PC-3 (cell line): ENCODE measurements at regions not wholly inside any gene's neighbourhood (a gene's known extent, or its start where the extent isn't known, plus 50 kb on each side); places are given as distances from the start of the nearest gene placed in this dataset.

Source experiments
- ATAC-seq: fragments of 200-7000 bp; cut with Tn5 transposase; 2 replicates; pipeline ENCODE4 v1.9.1; 2020; ENCODE audit warnings: mild to moderate bottlenecking, moderate library complexity
- BruUV-seq: library from RNA; stranded (reverse); fragments of 400-500 nt; replicated peaks from 2 replicates; lab custom pipeline; 2021; lab: Mats Ljungman, UMichigan
- CTCF ChIA-PET: fragments of 300-600 bp; sonication (Branson Sonifier 250); formaldehyde crosslinking; loops from one replicate; lab custom pipeline; 2022; ENCODE audit warnings: antibody characterized with exemption; lab: Charles Lee
- POLR2A ChIA-PET: fragments of 300-600 bp; sonication (Branson Sonifier 250); formaldehyde crosslinking; loops from one replicate; lab custom pipeline; 2022; ENCODE audit warnings: antibody characterized with exemption; ENCODE audit not compliant: unreplicated experiment; lab: Charles Lee
- DNase-seq: peaks from one replicate; pipeline ENCODE4 v3.0.0-alpha.2; 2015
- H2AFZ ChIP-seq: fragments of 300-600 bp; sonication (generic); 2 replicates; pipeline ENCODE4 v1.6.0; 2016; ENCODE audit warnings: antibody characterized with exemption, low read length
- H3F3A ChIP-seq: fragments of 300-600 bp; sonication (generic); one replicate; pipeline ENCODE4 v1.6.0; 2017; ENCODE audit warnings: antibody characterized with exemption, low read length, control low read depth, mild to moderate bottlenecking; ENCODE audit not compliant: unreplicated experiment
- H3K27ac ChIP-seq: fragments of 300-600 bp; sonication (generic); 2 replicates; pipeline ENCODE4 v1.5.1; 2016; ENCODE audit warnings: mild to moderate bottlenecking, low read length
- H3K27me3 ChIP-seq: fragments of 300-600 bp; sonication (generic); 2 replicates; pipeline ENCODE4 v1.6.1; 2016; ENCODE audit warnings: low read length, mixed read lengths
- H3K36me3 ChIP-seq: fragments of 300-600 bp; sonication (generic); 2 replicates; pipeline ENCODE4 v1.6.1; 2016; ENCODE audit warnings: low read depth, mixed run types, low read length, mixed read lengths
- H3K4me1 ChIP-seq: fragments of 300-600 bp; sonication (generic); 2 replicates; pipeline ENCODE4 v1.5.1; 2016; ENCODE audit warnings: low read length; ENCODE audit not compliant: insufficient read depth
- H3K4me2 ChIP-seq: fragments of 300-600 bp; sonication (generic); 2 replicates; pipeline ENCODE4 v1.6.0; 2016; ENCODE audit warnings: low read length
- H3K4me3 ChIP-seq: fragments of 300-600 bp; sonication (generic); 2 replicates; pipeline ENCODE4 v1.5.1; 2016; ENCODE audit warnings: mild to moderate bottlenecking, low read length, mixed read lengths
- H3K79me2 ChIP-seq: fragments of 300-600 bp; sonication (generic); 2 replicates; pipeline ENCODE4 v1.6.1; 2017; ENCODE audit warnings: low read length, mixed read lengths
- H3K9ac ChIP-seq: fragments of 300-600 bp; sonication (generic); 2 replicates; pipeline ENCODE4 v1.6.0; 2016; ENCODE audit warnings: mild to moderate bottlenecking, low read length
- H3K9me2 ChIP-seq: fragments of 300-600 bp; sonication (generic); replicated peaks from 2 replicates; pipeline ENCODE4 v1.6.1; 2016; ENCODE audit warnings: mixed run types, low read length, mixed read lengths
- H3K9me3 ChIP-seq: fragments of 300-600 bp; sonication (generic); 2 replicates; pipeline ENCODE4 v1.6.1; 2016; ENCODE audit warnings: low read length, mixed read lengths
- H4K20me1 ChIP-seq: fragments of 300-600 bp; sonication (generic); 2 replicates; pipeline ENCODE4 v1.6.1; 2016; ENCODE audit warnings: low read length, mixed read lengths
- EZH2 ChIP-seq: fragments of 300-600 bp; sonication (generic); IDR thresholded peaks from one replicate; pipeline ENCODE4 v1.6.1; 2017; ENCODE audit warnings: antibody characterized with exemption, mild to moderate bottlenecking, low read length; ENCODE audit not compliant: unreplicated experiment
- EZH2phosphoT487 ChIP-seq: fragments of 300-600 bp; sonication (generic); IDR thresholded peaks from 2 replicates; pipeline ENCODE4 v1.6.1; 2018; ENCODE audit warnings: mild to moderate bottlenecking, antibody characterized with exemption, low read length, borderline replicate concordance
- intact Hi-C: fragments of 100-400 bp; cut with micrococcal nuclease; formaldehyde crosslinking; loops from 2 replicates; pipeline ENCODE4 v1.9.0; 2023
- TF ChIP-seq, protein P1 (sequence below): fragments of 300-600 bp; sonication (generic); conservative IDR thresholded peaks from 2 replicates; pipeline ENCODE4 v1.5.1; 2017; ENCODE audit warnings: antibody characterized with exemption, low read depth, mild to moderate bottlenecking, low read length

DNA sequence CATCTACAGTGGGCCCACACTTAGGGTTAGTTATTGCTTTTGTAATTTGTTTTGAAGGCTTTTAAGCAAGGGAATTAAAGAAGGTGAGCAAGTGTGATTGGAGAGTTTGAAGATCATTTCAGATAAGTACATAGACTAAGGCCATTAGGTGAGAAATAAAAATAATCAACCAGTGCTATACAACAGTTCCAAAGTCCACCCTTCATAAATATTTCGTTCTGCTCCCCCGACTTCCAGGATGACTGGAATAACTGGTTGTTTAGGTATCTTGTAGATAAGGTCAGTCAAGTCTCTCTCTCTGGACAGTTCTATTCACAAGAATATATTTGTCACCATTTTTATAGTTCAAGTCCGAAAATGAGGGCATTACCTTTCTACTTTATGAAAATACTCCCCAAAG lies 98.0 kb upstream of the MBL2 start:
- H3K36me3 ChIP-seq: peaks cover 5% of the 10 kb centered on the region; the same call in 1 of the 2 replicates
- POLR2A ChIA-PET: no interaction called here
- 0 out of 2 replicates have a peak, but pooled peaks cover 4% of the 10 kb centered on the region for H3K4me1 ChIP-seq
- no peak overlapping the region for H3K9ac ChIP-seq
- no peaks in the 10 kb centered on the region for H3K9me2 ChIP-seq
- H3K9me3 ChIP-seq: peaks cover 11% of the 10 kb centered on the region; the same call in 1 of the 2 replicates
- intact Hi-C loops: no loop called here
- H2AFZ ChIP-seq: no peak overlapping the region
- no peaks in the 10 kb centered on the region for H3K79me2 ChIP-seq
- H3F3A ChIP-seq: no peaks in the 10 kb centered on the region
- H3K27me3 ChIP-seq: no peaks in the 10 kb centered on the region
- no peaks in the 10 kb centered on the region for H4K20me1 ChIP-seq
- CTCF ChIA-PET: no interaction called here
- no peak overlapping the region for H3K4me3 ChIP-seq
- TF ChIP-seq EZH2phosphoT487: no peak
- no peak for TF ChIP-seq EZH2
- TF ChIP-seq, protein P1, sequence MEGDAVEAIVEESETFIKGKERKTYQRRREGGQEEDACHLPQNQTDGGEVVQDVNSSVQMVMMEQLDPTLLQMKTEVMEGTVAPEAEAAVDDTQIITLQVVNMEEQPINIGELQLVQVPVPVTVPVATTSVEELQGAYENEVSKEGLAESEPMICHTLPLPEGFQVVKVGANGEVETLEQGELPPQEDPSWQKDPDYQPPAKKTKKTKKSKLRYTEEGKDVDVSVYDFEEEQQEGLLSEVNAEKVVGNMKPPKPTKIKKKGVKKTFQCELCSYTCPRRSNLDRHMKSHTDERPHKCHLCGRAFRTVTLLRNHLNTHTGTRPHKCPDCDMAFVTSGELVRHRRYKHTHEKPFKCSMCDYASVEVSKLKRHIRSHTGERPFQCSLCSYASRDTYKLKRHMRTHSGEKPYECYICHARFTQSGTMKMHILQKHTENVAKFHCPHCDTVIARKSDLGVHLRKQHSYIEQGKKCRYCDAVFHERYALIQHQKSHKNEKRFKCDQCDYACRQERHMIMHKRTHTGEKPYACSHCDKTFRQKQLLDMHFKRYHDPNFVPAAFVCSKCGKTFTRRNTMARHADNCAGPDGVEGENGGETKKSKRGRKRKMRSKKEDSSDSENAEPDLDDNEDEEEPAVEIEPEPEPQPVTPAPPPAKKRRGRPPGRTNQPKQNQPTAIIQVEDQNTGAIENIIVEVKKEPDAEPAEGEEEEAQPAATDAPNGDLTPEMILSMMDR: no peak
- ATAC-seq: no peak; the same call in 1 of the 2 replicates
- H3K27ac ChIP-seq: no peak overlapping the region
- H3K4me2 ChIP-seq: no peak overlapping the region
- DNase-seq: peak; percentile 44
- BruUV-seq: no TSS peak

DNA sequence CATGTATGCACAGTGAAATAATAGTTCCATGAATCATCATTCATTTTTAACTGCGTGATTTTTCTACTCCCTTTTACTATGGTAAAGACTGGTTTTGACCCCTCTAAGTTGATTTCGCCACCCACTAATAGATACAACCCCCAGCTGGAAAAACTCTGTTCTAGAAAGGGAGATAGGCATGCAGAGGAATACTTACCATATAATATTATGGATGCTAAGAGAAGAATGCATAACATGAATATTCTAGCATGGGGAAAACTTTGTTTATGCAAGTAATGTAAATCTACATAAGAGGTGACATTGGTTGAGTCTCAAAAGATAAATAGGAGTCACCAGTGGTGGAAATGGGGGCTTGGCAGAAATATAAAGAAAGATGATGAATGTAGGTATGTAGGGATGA lies 97.3 kb upstream of the MBL2 start:
- Histone ChIP-seq H2AFZ (no peak overlapping the region), H3K36me3 (peaks cover 5% of the 10 kb centered on the region; the same call in 1 of the 2 replicates), H3K27ac (no peak overlapping the region), H4K20me1 (no peaks in the 10 kb centered on the region), H3K4me2 (no peak overlapping the region), H3F3A (no peaks in the 10 kb centered on the region), H3K4me1 (peaks cover 9% of the 10 kb centered on the region), H3K27me3 (no peaks in the 10 kb centered on the region), H3K79me2 (no peaks in the 10 kb centered on the region), H3K9me2 (no peaks in the 10 kb centered on the region), H3K9ac (no peak overlapping the region), H3K4me3 (no peak overlapping the region), H3K9me3 (peaks cover 11% of the 10 kb centered on the region; the same call in 1 of the 2 replicates)
- ChIA-PET CTCF (no interaction called here), POLR2A (no interaction called here)
- DNase-seq (no peak), ATAC-seq (no peak)
- no TSS peak for BruUV-seq
- intact Hi-C loops: no loop called here
- TF ChIP-seq, protein P1: no peak
- TF ChIP-seq EZH2 (no peak), EZH2phosphoT487 (no peak)

DNA sequence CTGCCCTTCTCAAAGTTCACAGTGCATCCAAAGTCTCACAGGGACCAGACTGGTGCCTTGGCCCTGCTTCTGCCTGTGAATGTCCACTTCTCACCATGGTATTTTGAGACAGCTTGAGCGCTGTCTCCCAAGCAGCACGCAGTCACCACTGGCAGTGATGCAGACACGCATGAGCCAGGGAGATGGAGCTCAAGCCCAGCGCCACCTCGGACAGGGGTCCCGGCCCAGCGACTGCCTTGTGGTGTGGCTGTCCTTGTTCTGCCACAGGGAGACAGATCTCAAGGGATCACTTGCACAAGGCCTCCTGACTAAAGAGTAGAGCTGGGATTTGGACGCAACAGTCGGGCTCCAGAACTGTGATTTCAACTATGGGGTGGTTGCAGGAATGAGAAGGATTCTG lies 92.6 kb upstream of the MBL2 start:
- 0 out of 2 replicates have a peak, but pooled peaks cover 4% of the 10 kb centered on the region for H3K9me2 ChIP-seq
- peak overlapping the region; percentile 81 for H3K27ac ChIP-seq
- H3K27me3 ChIP-seq: no peaks in the 10 kb centered on the region
- peaks cover 11% of the 10 kb centered on the region; the same call in 1 of the 2 replicates for H3K9me3 ChIP-seq
- intact Hi-C loops: no loop called here
- 0 out of 2 replicates have a peak overlapping the region, but pooled peaks have one; percentile 39 for H3K4me2 ChIP-seq
- peaks cover 22% of the 10 kb centered on the region for H3K4me1 ChIP-seq
- no TSS peak for BruUV-seq
- H3K79me2 ChIP-seq: no peaks in the 10 kb centered on the region
- ChIA-PET CTCF (no interaction called here), POLR2A (no interaction called here)
- ATAC-seq (no peak), DNase-seq (no peak)
- peaks cover 5% of the 10 kb centered on the region; the same call in 1 of the 2 replicates for H3K36me3 ChIP-seq
- H4K20me1 ChIP-seq: no peaks in the 10 kb centered on the region
- TF ChIP-seq, protein P1: no peak
- no peak for TF ChIP-seq EZH2
- TF ChIP-seq EZH2phosphoT487: no peak
- H2AFZ ChIP-seq: peak overlapping the region; percentile 46
- H3K9ac ChIP-seq: peak overlapping the region; percentile 48; the same call in 1 of the 2 replicates
- peaks cover 7% of the 10 kb centered on the region for H3F3A ChIP-seq
- H3K4me3 ChIP-seq: no peak overlapping the region
